Psoas muscle (tissue), 7 donors: ENCODE measurements at regions not wholly inside any gene's neighbourhood (a gene's known extent, or its start where the extent isn't known, plus 50 kb on each side); places are given as distances from the start of the nearest gene placed in this dataset.

Source experiments
- ATAC-seq, 4 donors: fragments of 200-7000 bp; cut with Tn5 transposase; one replicate each; pipeline ENCODE4 v1.9.1; 2020; ENCODE audit warnings: moderate library complexity in 3 of 4, mild to moderate bottlenecking in 2 of 4
- DNase-seq, 2 donors: peaks; one replicate each; pipeline ENCODE4 v3.0.0-alpha.2; 2020
- H3K27ac ChIP-seq: fragments of 200-600 bp; one replicate; pipeline ENCODE4 v1.8.0; 2022
- H3K27me3 ChIP-seq, 3 donors: fragments of 200-600 bp in 1 of 3; one replicate each; pipeline versions ENCODE4 v1.6.1 to v1.8.0; 2013 to 2022; ENCODE audit warnings: low read length in 2 of 3, mild to moderate bottlenecking in 2 of 3, moderate library complexity in 1 of 3; ENCODE audit not compliant: insufficient read depth in 3 of 3
- H3K36me3 ChIP-seq, 2 donors: fragments of 200-600 bp in 1 of 2; one replicate each; pipeline versions ENCODE4 v1.6.1 to v1.8.0; 2013 to 2022; ENCODE audit warnings: low read depth in 1 of 2, mild to moderate bottlenecking in 1 of 2, moderate library complexity in 1 of 2; ENCODE audit not compliant: insufficient read depth in 1 of 2
- H3K4me1 ChIP-seq: fragments of 200-600 bp; one replicate; pipeline ENCODE4 v1.8.0; 2022
- H3K4me3 ChIP-seq: fragments of 200-600 bp; one replicate; pipeline ENCODE4 v1.8.0; 2022; ENCODE audit warnings: mild to moderate bottlenecking
- H3K9me3 ChIP-seq: fragments of 200-600 bp; one replicate; pipeline ENCODE4 v1.8.0; 2022
- WGBS, 3 donors: extraction: QIAGEN DNeasy Blood & Tissue Kit; methylation state at CpG; one replicate each; pipeline versions ENCODE4 v1.1.6 to v1.1.7; 2013; 5-methylcytosine and 5-hydroxymethylcytosine counted together
- intact Hi-C, 2 donors: fragments of 100-400 bp; cut with DNase I; formaldehyde crosslinking; loops; one replicate each; pipeline versions ENCODE4 v1.11.0 to v1.14.2; 2022
- TF ChIP-seq, protein P1 (sequence below): fragments of 200-600 bp; IDR thresholded peaks from one replicate; pipeline ENCODE4 v1.8.0; 2022; ENCODE audit warnings: antibody characterized with exemption
- donor health status: healthy with polysubstance abuse.
- donor health status: DM: no; HTN: no; CAD: no; lungs with moderate emphysema.
- donor health status: Bipolar disorder and iron deficiency.
- donor health status: healthy.
- donor health status: DM: yes; HTN: yes; CAD: no.
- donor health status: DM: no; HTN: no; CAD: no.
- donor health status: DM: yes; HTN: yes; CAD: no.

- H3K9me3 ChIP-seq, result no peaks in the 10 kb centered on the region
- WGBS, 3 donors, result 77 to 96% (median 90%) methylated on average over 6 of the region's 6 CpGs
Measured at GRCh38 chr16:66042341-66042740, 324.1 kb upstream of the CDH5 start.

DNA sequence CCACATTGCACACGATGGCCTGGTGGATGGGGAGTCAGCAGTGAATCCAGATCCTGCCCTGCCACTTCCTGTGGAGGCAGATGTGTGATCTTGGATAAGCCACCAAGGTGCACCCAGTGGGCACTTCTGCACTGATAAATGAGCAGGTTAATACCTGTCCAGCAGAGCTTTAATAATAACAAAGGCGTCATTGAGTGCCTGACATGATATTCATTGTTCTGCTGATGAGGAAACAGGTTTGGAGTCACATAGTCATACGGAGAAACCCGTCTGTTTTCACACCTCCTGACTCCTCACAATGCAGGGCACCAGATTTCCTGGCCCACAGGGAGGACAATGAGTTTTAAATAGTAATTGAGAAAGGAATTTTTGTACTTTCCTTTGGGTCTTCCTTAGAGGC is 324.6 kb upstream of the CDH5 start:
- Histone ChIP-seq H3K27ac (no peak overlapping the region), H3K36me3 (no peaks in the 10 kb centered on the region), H3K27me3 (no peaks in the 10 kb centered on the region), H3K4me3 (no peak overlapping the region), H3K4me1 (peaks cover 9% of the 10 kb centered on the region), H3K9me3 (no peaks in the 10 kb centered on the region)
- no peak for DNase-seq
- ATAC-seq, result no peak
- intact Hi-C loops, result no loop called here
- TF ChIP-seq, protein P1, sequence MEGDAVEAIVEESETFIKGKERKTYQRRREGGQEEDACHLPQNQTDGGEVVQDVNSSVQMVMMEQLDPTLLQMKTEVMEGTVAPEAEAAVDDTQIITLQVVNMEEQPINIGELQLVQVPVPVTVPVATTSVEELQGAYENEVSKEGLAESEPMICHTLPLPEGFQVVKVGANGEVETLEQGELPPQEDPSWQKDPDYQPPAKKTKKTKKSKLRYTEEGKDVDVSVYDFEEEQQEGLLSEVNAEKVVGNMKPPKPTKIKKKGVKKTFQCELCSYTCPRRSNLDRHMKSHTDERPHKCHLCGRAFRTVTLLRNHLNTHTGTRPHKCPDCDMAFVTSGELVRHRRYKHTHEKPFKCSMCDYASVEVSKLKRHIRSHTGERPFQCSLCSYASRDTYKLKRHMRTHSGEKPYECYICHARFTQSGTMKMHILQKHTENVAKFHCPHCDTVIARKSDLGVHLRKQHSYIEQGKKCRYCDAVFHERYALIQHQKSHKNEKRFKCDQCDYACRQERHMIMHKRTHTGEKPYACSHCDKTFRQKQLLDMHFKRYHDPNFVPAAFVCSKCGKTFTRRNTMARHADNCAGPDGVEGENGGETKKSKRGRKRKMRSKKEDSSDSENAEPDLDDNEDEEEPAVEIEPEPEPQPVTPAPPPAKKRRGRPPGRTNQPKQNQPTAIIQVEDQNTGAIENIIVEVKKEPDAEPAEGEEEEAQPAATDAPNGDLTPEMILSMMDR, result no peak
- WGBS, 3 donors, result 68 to 80% (median 77%) methylated on average over 4 of the region's 4 CpGs

More at GRCh38 chr16:66042341-66042740, 324.1 kb upstream of the CDH5 start:
- no peak overlapping the region for H3K27ac ChIP-seq
- TF ChIP-seq, protein P1, result no peak
- no peak overlapping the region for H3K4me3 ChIP-seq
- ATAC-seq (no peak), DNase-seq (no peak)
- peaks cover 5% of the 10 kb centered on the region for H3K4me1 ChIP-seq
- H3K27me3 ChIP-seq, result no peaks in the 10 kb centered on the region
- no peaks in the 10 kb centered on the region for H3K36me3 ChIP-seq
- intact Hi-C loops, result no loop called here

DNA sequence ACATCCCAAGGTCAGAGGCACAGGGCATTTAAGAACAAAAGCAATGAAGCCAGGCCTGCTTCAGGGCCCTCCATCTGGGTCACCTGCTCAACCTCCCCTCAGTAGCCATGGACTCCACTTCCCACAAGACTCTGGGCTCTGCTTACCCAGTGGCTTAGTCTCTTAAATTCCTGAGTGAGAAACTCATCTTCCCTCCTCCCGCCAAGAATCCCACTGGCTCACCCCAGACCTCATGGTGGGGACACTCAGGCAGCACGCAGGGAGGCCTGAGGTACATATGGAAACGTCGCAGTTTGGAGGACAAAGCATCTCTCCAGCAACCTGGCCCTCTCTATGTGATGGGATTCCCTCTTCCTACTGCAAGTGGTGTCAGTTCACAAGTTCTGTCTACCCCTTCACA is 326.7 kb upstream of the CDH5 start:
- H3K4me3 ChIP-seq, result no peak overlapping the region
- ATAC-seq (no peak), DNase-seq (no peak)
- no peaks in the 10 kb centered on the region for H3K36me3 ChIP-seq
- TF ChIP-seq, protein P1, result no peak
- no peaks in the 10 kb centered on the region for H3K27me3 ChIP-seq
- intact Hi-C loops, result loop anchor here in 1 of 2 donors (10.0 kb wide), 1 partner anchor 275 kb away; no protein-coding TSS in a partner anchor
- peaks cover 21% of the 10 kb centered on the region for H3K4me1 ChIP-seq
- H3K9me3 ChIP-seq, result no peaks in the 10 kb centered on the region
- WGBS, 3 donors, result 72 to 96% (median 86%) methylated on average over 4 of the region's 4 CpGs
- no peak overlapping the region for H3K27ac ChIP-seq

DNA sequence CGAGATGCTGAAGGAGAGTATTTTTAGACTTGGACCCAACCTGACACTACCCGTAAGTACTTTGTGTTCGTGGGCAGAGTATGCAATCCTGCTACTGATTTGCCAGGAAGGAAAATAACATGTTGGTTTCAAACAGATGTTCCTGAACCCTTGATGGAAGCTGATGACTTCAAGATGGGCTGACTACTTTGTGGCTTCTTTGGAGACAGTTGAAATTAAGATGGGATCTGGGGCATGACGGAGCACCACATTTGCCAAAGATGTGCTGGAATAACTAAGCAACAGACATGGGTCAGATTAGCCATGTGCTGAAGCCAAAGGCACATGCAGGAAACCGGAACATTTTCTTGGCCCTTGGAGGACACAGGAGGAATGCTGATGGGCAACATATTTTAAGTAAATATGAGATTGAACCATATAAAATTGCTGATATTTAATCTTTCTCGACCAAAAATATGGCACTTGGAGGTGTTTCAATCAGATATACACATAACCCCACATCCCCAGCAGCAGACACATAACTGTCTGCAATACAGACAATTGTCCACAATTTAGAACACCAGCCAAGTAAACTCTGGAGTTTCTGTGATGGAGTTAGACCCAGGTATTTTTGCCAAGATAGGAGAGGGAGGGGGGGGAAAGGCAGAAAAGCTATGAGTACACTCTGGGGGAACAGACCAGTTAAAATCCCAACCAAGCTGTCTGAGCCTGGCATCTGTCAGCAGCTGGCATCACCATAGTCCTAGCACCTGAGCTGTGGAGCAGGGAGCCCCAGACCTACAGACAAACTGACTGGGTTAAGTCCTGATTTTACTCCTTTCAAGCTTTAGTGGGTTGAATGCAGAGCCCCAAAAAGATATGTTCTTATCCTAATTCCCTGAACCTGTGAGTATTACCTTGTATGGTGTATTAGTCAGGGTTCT is 329.4 kb upstream of the CDH5 start:
- TF ChIP-seq, protein P1, result no peak
- H3K9me3 ChIP-seq, result no peaks in the 10 kb centered on the region
- ATAC-seq (peak; percentile 83 to 91 (median 88)), DNase-seq (peak; percentile 42 to 70)
- 5 to 11% (median 8%) methylated on average over 6 of the region's 6 CpGs for WGBS, 3 donors
- H3K36me3 ChIP-seq, result no peaks in the 10 kb centered on the region
- H3K27ac ChIP-seq, result peak overlapping the region; percentile 73
- intact Hi-C loops, result loop anchor here in 1 of 2 donors (10.0 kb wide), 1 partner anchor 278 kb away; no protein-coding TSS in a partner anchor
- H3K4me1 ChIP-seq, result peaks cover 21% of the 10 kb centered on the region
- H3K4me3 ChIP-seq, result no peak overlapping the region
- no peaks in the 10 kb centered on the region for H3K27me3 ChIP-seq
